ENCODE measurements at regions not wholly inside any gene's neighbourhood (a gene's known extent, or its start where the extent isn't known, plus 50 kb on each side); places are given as distances from the start of the nearest gene placed in this dataset.
A peak's percentile ranks its signal among the peaks of the same experiment; 100 is the strongest.

GRCh38 chr3:150293401-150294001, 114.6 kb upstream of the TSC22D2 start:
- H3K9me3 ChIP-seq = no peaks in the 10 kb centered on the region
- no peaks in the 10 kb centered on the region for H3K27me3 ChIP-seq
- H3K4me1 ChIP-seq = no peaks in the 10 kb centered on the region
- DNase-seq = no peak
- H3K4me3 ChIP-seq (ENCODE audit: low read depth, low read length) = no peak overlapping the region
- no peaks in the 10 kb centered on the region for H3K36me3 ChIP-seq
- TF ChIP-seq, protein P1, sequence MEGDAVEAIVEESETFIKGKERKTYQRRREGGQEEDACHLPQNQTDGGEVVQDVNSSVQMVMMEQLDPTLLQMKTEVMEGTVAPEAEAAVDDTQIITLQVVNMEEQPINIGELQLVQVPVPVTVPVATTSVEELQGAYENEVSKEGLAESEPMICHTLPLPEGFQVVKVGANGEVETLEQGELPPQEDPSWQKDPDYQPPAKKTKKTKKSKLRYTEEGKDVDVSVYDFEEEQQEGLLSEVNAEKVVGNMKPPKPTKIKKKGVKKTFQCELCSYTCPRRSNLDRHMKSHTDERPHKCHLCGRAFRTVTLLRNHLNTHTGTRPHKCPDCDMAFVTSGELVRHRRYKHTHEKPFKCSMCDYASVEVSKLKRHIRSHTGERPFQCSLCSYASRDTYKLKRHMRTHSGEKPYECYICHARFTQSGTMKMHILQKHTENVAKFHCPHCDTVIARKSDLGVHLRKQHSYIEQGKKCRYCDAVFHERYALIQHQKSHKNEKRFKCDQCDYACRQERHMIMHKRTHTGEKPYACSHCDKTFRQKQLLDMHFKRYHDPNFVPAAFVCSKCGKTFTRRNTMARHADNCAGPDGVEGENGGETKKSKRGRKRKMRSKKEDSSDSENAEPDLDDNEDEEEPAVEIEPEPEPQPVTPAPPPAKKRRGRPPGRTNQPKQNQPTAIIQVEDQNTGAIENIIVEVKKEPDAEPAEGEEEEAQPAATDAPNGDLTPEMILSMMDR (IDR thresholded peaks at IDR 0.05; ENCODE audit: low read depth, low read length) = no peak

DNA sequence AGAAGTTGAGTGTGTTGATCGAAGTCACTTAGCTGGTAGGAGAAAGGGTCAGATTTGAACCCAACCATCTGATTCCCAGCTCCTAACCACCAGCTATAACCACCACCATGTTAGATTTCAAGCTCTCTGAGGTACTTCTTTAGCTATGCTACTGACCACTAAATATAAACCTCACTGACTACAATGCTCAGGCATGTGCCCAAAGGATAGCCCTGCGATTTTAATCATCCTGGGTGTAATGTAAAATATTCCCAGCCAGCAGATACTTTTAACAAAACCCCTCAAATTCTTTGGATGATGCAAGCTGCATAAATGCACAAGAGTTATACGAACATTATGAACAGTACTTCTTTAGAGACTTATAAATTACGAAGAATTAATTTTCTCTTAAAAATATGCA, 115.2 kb upstream of the TSC22D2 start:
- H3K36me3 ChIP-seq = no peaks in the 10 kb centered on the region

GRCh38 chr3:150291515-150291914, 116.6 kb upstream of the TSC22D2 start:
- TF ChIP-seq, protein P1 (IDR thresholded peaks at IDR 0.05; ENCODE audit: low read depth, low read length) = no peak
- no peaks in the 10 kb centered on the region for H3K9me3 ChIP-seq

More for the DNA sequence above, 115.2 kb upstream of the TSC22D2 start:
- TF ChIP-seq, protein P1 (IDR thresholded peaks at IDR 0.05; ENCODE audit: low read depth, low read length) = no peak
- H3K4me3 ChIP-seq (ENCODE audit: low read depth, low read length) = no peak overlapping the region
- no peaks in the 10 kb centered on the region for H3K4me1 ChIP-seq
- H3K27me3 ChIP-seq = no peaks in the 10 kb centered on the region
- no peaks in the 10 kb centered on the region for H3K9me3 ChIP-seq
- no peak for DNase-seq

DNA sequence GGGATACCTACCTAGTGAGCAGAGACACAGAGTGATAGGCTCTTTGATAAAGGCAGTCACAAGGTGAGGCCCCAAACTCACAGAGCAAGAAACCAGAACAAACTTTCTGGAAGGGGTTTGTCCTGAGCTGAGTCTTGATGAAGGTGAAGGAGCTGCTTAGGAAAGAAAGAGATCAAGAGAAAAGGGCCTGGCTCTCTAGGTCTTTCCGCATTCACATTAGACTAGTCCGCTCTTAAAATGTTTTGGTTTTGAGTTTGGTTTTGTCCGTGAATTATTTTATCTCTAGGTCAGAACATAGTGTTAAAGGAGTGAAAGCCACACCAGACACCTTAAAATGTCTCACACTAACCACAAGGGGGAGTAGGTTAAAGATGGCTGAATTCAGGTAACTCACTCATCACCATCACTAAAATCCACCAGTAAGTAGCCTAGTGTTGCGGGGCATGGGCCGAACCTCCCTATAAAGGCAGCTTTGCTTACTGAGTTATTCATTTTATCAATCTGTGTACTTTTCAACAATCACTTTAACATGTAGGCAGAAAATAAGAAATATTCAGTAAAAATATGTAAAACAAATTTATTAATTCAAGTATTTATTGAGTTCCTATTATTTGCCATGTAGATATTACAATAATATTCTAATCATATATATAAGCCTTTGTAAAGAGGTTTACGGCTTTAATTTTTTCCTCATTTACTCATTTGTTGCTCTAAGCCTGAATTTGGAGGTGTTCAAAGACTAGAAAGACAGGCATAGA, 121.5 kb upstream of the TSC22D2 start:
- no peak for DNase-seq
- TF ChIP-seq, protein P1 (IDR thresholded peaks at IDR 0.05; ENCODE audit: low read depth, low read length) = peak; percentile 69
- Histone ChIP-seq H3K9me3 (no peaks in the 10 kb centered on the region), H3K36me3 (no peaks in the 10 kb centered on the region), H3K4me1 (no peaks in the 10 kb centered on the region), H3K4me3 (ENCODE audit: low read depth, low read length) (no peak overlapping the region), H3K27me3 (no peaks in the 10 kb centered on the region)

More at GRCh38 chr3:150291515-150291914, 116.6 kb upstream of the TSC22D2 start:
- Histone ChIP-seq H3K4me3 (ENCODE audit: low read depth, low read length) (no peak overlapping the region), H3K36me3 (no peaks in the 10 kb centered on the region), H3K27me3 (no peaks in the 10 kb centered on the region), H3K4me1 (no peaks in the 10 kb centered on the region)
- DNase-seq = no peak

DNA sequence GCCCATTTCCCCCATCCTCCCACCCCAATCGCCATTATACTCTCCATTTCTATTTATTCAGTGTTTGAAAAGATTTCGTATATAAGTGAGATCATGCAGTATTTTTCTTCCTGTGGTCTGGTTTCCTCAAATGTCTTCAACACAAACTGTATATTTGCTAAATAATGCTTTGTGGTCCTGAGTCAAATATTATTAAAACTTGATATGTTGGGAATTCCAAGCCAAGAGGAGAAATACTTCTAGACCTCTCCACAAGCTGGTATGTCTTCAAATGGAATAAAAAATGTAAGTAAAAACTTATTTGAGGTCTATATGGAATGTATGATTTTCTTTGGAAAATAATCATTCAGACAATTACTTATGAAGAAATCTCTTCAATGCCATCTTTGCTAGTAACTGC, 122.5 kb upstream of the TSC22D2 start:
- TF ChIP-seq, protein P1 (IDR thresholded peaks at IDR 0.05; ENCODE audit: low read depth, low read length) = no peak
- no peak for DNase-seq
- Histone ChIP-seq H3K27me3 (no peaks in the 10 kb centered on the region), H3K4me1 (no peaks in the 10 kb centered on the region), H3K4me3 (ENCODE audit: low read depth, low read length) (no peak overlapping the region), H3K9me3 (no peaks in the 10 kb centered on the region), H3K36me3 (no peaks in the 10 kb centered on the region)

DNA sequence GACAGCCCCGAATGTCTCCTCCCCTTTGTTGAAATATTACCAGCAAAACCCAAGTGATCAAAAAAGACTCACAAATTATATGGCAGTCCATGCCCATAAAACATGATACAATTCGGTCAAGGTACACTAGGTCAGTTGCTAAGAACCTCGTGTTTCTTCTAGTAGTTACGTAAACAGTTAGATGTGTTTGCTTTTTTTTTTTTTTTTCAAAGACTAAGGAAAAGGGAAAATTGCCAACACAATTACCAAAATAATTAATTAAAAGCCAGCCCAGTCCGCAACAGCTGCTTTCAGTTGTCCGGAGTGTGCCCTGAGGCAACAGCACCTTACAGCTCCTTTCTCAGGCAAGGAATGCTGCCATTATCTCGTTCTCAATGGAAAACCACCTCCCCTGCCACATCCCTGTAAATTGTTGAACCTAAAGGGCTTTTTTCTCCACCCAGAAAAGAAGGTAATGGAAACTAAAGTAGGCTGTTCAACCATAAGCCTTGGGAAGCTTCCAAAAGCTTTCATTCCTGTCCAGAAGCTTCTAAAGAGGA, 129.2 kb upstream of the TSC22D2 start:
- peak; percentile 65 for DNase-seq

More for the DNA sequence above, 129.2 kb upstream of the TSC22D2 start:
- Histone ChIP-seq H3K36me3 (no peaks in the 10 kb centered on the region), H3K27me3 (no peaks in the 10 kb centered on the region), H3K9me3 (no peaks in the 10 kb centered on the region), H3K4me3 (ENCODE audit: low read depth, low read length) (0 out of 2 replicates have a peak overlapping the region, but pooled peaks have one; percentile 10), H3K4me1 (peaks cover 7% of the 10 kb centered on the region; the same call in 1 of the 2 replicates)
- TF ChIP-seq, protein P1 (IDR thresholded peaks at IDR 0.05; ENCODE audit: low read depth, low read length) = no peak

Measured in BE2C (cell line).